Fibroblast of skin of abdomen (primary cell): ENCODE measurements at regions not wholly inside any gene's neighbourhood (a gene's known extent, or its start where the extent isn't known, plus 50 kb on each side); places are given as distances from the start of the nearest gene placed in this dataset.

ENCODE experiments used
- DNase-seq: peaks from one replicate; pipeline ENCODE4 v3.0.0-alpha.2; 2013

DNA sequence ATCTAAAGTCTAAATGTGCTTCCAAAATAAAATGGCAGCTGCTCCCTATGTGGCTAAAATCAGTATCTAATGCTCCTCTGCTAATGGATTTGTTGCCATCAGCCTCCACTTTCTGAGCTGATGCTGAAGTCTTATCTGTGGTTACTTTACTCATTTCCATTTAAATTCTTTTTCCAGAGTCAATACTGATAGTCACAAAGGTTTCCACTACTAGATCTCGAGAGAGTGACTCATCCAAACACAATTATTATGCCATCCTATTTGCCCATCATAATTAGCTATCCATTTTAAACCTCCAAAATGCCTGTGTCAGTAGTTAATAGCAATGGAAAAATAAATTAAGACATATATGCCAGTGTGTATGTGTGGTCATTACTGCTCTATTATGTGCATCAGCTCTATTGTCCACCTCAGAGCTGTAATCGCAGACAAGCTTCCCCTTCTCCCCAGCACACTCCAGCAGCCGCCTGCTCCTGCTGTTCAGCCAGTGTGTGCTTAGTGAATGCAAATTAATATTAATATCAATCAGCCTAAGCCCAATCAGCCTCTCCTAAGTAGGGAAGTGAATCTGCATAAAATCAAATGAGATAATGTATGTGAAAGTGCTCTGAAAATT lies 199.8 kb upstream of the ZIC3 start:
- DNase-seq: no peak

DNA sequence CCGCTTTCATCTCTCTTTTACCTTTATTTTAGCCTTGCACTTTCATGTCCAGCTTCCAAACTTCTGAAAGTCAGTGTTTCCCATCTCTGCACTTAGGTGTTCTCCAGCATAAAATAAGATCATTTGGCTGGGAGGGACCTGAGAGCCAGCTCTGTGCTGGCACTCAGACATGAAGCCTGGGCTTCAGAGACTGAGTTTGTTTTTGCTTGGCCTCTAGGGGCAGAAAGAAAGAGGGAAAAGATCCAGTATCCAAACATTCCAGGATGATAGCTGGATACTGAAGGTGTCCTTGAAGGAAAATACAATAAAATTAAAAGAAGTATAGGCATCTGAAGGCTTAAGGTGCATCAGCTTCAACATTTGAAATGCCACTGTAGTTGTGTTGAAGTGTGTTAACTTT lies 202.4 kb upstream of the ZIC3 start:
- DNase-seq: no peak

DNA sequence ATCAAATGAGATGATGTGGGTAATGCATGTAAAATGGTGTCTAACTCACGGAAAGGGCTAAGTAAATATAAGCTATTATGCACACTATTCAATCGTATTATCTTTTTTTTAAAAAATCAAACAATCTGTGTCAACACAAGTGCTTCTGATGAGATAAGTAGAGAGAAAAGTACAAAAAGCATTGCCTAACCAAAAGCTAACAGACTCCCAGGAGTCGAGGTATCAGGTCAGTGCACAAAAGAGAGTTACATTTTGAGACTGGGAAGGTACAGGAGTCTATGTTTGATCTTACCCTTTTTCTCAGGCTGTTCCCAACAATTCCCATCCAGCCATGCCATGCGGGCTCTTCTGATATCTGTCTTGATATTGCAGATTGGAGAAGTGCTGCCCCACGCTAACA lies 203.3 kb upstream of the ZIC3 start:
- DNase-seq: no peak

DNA sequence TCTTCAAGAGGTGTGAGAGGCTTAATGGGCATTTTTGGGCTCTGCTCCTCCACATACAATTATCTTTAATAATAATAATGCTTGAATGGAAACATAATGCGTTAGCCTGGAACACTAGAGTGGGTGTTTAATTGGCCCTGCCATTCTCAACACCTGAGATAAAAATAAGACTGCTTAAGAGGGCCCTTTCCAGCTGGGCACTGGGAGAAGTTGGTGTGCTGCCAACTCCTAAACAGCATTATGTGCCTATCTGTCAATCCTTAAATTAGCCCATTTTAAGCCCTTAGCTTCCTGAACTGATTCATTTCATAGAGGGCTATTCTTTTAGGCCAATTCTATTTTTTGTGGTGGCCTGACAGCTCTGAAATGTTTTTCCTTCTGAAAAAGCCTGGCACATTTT lies 211.1 kb upstream of the ZIC3 start:
- no peak for DNase-seq

DNA sequence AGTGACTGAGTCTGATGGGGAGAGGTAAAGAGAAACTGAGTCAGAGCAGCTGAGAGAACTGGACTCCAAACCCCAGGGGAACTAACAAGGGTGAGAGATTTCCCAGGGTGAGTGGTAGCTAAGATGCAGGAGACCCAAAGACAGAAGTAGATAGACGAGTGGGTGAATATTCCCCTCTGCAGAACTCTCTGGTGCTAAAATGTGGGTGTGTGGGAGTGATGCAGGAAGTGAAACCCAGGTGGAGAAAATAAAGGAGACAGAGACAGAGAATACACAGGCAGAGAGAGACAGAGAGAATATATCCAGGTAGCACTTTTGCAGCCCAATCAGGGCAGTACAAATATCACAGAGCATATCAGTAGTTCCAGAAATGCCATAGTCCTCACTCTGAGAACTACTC lies 212.5 kb upstream of the ZIC3 start:
- no peak for DNase-seq

DNA sequence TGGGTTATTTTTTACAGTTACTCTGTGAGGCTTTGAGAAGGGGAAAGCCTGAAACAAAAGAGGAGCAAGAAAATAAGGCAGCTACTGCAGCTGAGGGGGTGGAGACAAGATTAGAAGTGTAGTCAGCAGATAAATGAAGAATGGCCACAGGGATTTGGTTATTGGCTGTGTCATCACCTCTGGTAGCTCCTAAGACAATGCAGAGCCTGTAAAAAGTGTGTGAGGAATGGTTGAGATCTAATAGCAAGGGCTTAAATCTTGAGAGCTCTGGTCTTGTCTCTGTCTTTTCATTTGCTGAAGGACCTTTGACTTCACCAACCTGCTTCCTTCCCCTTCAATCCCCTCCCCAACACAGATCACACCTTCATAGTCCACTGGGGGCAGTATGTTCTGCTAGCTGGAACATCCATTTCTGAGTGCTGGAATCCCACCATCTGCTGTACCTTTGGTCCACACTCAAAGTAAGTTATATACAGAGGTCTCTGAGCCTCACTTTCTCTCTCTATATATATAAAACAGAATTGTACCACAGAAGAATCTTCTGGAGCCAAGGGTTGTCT lies 213.7 kb upstream of the ZIC3 start:
- DNase-seq: no peak

DNA sequence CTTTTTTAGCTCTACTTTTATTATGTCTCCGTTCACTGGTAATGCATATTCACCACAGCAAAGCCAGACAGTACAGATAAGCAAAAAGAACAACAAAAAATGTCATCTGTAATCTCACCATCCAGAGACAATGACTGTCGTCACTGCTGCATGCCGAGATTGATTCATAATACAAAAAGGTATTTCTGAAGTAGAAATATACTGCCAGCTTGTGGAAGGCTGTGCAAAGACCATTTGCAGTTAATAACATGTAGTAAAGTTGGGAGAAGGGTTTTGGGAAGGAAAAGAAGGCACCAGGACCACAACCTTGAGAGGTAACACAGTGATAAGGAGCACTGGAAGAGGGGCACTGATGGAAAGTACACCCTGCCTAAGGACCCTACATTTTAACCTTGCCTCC lies 223.0 kb upstream of the ZIC3 start:
- no peak for DNase-seq

DNA sequence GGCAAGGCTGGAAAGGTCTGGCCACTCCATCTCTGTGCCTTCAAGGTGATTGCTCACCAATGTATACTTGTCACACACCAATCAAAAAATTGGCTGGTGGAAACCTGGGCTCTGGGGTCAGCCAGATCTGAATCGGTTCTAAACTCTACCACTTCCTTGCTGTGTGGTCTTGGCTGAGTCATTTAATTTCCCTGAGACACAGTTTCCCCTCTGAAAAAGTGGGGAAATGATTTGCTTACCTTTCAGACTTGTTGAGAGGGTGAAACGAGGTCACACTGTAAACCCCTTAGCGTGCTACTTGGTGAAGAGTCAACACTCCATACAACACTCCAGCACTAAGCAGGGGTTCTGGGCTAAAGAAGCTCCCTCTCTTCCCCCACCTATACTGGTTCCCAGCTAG lies 252.3 kb upstream of the ZIC3 start:
- DNase-seq: no peak

DNA sequence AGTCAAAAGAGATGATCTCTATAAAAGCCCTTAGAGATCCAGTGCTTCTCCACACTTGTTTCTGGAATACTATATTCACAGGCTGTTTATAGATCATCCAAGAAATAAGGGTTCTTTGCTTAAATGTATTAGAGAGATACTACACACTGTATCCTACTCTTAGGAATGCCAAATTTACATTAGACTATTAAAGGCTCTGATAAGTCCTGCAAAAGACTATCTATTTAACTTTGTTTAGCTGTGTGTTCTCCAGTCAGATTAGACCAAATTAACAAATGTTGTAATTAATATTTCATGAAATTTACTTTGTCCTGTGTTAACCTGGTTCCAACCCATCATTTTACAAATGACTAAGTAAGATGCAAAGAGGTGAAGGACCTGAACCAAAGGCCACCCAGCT lies 260.5 kb upstream of the ZIC3 start:
- no peak for DNase-seq

DNA sequence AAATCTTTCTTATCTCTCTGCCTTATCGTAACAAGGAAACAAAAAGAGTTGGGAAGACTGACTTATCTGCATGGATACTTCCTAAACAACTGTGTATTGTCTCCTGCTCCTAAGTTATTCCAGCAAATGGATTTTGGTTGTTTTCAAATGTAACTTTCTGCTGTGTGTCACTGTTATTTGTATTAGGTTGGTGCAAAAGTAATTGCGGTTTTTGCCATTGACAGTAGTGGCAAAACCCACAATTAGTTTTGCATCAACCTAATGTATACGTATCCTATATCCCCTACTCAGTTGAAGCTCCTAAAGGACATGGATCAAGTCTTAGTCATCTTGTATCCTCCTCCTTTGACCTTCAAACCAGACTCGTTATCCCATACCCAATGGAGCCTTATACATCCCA lies 263.4 kb upstream of the GPR101 start:
- DNase-seq: no peak

DNA sequence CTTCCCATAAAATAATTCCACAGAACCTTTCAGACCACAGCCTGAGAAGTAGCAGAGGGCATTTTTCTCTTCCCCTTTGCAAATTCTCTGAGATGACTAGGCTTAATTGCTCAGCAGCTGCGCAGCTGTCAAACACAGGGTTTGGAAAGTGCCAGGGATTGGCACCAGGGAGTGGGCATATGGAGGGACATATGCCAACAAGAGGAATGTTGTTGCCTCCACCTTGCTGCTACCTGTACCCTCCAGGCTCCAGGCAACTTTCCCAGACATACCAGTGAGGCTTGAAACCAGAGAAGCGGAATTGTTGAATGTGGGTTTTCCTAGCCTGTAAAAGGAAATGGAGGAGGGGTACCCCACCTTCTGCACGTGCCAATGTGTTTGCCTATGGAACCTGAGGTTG lies 256.2 kb upstream of the GPR101 start:
- DNase-seq: no peak

DNA sequence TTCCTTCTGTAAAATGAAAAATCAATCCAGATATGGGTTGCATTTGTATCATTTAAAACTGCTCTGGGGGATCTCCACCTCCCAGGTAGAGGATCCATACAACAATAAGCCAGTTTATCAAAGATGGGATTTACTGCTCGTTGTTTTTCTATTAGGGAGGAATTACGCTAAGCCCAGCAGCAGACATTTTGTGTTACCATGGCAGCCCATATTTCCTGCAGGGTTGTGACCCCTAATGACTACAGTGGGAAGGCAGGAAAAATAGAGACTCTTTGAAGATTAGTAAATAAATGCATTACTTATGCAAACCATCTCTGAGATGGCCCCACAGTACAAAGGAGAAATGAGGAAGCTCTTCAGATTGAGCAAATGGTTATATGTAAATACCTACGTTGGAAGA lies 253.4 kb upstream of the GPR101 start:
- DNase-seq: no peak

DNA sequence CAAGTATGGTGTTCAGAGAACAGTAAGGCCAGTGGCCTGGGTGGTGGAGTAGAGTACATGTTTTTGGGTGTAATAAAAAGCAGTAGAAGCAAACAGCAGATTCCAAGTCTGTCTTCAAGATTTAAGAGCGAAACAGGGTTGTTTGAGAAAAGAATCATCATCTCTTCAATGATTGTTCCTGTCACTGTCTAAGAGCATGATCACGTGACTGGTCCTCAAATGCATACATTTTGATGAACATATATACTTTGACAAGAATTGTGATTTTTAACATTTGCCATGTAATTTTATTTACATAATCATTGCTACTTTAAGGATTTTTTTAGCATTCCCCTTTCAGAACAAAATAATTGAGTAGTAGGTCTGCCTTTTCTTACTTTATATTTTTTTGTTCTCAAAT lies 252.6 kb upstream of the GPR101 start:
- no peak for DNase-seq

DNA sequence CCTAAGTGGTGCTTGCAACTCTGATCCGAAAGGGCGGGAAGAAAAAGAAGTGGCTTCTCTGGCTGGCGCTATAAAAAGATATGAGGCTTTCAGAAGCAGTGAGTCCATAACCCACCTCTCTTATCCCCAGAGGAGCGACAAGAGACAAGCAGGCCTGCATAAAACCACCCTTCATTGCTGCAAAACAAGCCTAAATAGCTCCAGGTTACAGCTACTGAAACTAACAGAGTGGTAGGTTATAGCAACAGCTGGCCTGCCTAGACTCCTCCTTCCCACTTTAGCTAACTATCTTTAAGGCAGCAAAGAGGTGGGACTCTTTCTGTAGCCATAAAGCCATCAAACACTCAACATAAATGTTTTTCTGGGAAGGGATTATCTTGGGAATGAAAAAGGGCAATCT lies 245.0 kb upstream of the GPR101 start:
- no peak for DNase-seq

DNA sequence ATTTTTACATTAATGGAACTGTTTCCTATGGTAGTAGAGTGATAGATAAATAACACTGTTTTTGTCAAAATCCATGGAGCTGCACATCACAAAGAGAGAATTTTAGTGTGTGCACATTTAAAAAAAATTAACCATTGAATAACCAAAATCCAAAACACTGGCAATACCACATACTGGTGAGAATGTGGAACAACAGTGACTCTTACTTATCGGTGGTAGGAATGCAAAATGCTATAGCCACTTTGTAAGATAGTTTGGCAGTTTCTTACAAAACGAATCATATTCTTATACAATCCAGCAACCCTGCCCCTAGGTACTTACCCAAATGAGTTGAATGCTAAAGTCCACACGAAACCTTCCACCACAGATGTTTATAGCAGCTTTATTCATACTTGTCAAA lies 229.6 kb upstream of the GPR101 start:
- DNase-seq: no peak

DNA sequence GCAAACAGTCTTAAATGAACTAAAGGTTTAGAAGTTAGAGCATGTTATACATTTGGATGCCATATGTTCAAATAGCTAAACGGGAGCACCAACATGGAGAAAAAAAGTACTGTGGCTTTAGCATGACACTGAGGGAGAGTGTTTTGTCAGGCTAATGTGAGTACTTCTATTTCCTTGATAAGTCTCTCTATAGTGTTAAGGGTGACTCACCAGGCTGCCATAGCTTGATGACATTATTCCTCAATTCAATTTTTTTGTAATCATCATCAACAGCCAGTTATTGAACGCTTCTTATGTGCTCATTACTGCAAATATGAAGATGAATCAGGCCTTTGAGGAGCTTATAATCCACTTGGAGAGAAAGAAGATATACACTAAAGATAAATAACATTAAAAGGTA lies 211.4 kb upstream of the GPR101 start:
- DNase-seq: no peak

DNA sequence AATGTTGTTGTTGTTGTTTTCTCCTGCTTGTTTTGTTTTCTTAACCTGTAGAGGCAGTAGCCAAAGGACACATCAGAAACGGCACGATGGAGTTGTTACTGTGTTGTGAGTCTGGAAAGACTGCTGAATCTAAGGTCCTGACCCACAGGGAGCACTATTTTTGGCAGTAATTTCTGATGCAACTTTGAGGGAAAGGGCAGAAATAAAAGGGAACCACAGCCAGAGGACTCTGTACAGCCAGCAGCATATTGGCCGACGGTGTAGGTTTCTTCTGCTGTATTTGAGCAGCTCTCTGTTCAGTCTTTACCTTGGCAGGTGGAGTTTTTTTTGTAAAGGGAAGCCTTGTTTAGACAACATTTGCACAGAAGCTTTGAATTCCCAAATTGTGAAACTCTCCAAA lies 203.0 kb upstream of the GPR101 start:
- DNase-seq: no peak

DNA sequence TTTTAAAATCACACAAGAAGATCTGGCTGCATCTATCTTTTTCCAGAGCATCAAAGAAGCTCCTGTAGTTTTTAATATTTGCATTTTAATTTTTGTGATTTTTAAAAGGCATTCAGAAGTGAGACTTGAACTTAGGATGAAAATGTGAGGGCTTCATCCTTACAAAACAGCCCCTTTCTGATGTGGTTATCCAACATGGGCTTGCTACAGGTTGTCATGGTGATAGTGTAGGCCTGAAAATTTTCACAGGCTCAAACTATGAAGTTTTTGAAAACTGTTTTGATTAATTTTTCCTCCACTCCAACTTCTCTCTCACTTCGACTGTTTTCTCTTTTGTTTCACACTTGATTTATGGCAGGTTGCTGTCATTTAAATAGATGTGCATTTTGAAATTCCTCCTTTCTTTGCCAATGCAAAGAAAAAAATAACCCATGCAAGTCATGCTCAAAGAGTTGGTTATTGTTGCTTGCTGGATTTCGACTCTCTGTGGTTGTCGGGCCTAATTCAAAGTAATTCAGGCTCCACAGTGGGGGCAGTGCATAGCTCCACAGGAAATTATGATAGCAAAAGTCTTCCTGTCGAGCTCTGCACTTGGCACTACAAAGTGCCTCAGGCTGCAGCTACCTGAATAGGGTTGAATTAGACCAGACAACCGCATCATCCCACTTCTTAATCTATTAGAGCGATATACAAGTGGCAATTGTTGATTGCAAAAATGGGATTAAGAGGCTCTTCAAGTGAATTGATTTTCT lies 201.0 kb upstream of the GPR101 start:
- no peak for DNase-seq

DNA sequence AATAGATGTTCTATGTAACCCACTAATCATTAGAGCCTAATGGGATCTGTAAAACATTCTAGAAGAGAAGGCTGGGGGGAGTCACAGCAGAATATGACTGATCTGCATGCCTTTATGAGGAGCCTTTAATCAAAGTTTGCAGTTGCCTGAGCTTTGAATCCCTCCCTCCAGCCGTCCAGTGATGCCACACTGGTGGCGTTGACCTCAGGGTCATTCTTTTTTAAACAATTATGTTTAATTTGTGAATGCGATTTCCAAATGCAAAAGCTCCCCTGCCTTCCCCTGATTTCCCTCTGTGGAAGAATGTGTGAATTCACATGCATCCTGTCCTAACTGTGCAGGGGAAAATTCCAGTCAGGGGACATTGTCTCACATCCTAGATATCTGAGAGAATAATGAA lies 199.7 kb upstream of the GPR101 start:
- DNase-seq: no peak

DNA sequence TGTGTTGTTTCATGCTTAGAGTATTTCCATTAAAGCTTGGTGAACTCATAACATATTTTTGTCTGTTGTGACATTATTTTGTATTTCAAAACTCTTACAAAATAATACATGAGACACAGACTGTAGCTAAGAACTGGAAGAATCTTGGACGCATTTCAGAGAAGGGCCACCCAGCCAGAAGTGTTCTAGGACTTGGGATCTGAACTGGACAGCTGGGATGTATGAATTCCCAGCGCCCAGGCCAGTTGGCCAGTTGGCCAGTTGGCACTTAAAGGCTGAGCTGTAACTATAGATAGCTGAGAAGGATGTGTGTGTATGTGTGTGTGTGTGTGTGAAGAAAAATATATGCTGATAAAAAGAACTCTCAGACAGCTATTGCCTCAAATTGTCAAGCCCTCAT lies 193.4 kb upstream of the GPR101 start:
- DNase-seq: no peak

DNA sequence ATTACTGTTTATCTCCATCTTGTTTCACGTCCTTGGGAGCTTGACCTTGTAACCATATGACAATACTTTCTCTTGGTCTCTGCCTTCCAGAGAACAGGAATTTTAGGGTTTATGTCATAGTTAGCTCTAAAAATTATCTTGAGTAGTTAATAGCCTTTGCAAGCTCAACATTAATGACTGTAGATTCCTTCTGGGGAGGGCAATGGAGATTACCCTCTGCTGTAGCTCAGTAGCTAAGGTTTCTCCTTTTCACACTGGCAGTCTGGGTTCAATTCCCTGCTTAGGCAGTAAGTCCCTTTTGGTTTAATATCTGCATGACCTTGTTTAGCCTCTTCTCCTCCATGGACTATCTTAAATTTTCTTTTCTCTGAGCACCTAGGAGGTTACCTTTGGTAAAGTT lies 181.7 kb upstream of the GPR101 start:
- DNase-seq: no peak

DNA sequence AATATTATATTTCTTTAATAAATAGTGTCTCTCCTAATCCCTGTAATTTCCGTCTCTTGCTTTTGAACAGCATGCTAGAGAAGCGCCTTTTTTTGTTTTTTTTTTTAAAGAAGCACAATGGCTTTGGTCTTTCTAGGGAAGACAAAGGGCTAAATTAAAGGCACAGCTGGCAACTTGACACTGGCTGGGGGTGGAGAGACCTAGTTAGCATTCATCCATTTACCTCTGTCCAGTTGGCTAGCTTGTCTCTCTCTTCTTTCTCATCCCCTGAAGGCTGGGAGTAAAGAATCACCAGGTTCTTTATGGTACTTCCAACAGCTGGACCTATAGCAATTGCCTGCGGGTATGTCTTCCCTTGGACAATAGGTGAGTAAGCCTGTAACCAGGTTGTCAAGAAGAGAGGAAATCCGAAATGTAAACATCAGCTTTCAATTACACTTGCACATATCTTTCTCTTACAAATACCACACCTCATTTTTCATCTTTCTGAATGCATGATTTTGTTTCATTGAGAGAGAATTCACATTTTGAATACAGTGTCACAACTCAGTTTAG lies 178.4 kb upstream of the GPR101 start:
- no peak for DNase-seq

DNA sequence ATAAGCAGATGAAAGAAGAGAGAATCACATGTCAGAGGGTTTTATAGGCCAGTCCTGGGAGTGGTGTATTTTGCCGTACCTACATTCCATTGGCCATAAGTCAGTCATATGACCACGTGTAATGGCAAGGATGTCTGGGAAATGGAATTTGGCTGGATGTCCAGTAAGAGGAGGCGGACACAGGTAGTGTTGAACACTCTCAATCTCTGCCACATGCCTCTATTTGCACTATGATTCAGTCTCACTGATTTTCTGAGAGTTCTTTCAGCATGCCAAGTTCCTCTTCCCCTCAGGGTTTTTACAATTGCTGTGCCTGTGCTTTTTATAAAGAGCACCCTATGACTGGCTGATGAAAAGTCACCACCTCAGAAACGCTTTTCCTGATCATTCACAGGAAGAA lies 164.2 kb upstream of the GPR101 start:
- DNase-seq: no peak

DNA sequence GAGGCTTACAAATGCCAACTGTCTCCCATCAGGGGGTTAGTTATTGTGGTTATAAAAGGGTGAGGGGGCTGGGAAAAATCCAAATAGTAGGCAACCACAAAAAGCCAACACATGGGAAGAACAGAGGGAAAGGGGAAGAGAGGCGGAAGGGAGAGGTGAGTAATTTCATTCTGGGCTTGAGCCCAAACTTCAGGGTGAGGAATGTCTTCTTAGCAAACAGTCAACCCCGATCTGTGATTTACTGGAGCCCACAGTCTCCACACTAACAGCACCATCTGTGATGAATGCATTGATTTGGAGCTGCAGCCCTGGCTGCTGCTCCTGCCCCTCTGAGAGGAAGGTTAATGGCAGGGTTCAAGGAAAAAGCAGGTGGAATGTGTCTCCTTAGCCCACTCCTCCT lies 162.2 kb upstream of the GPR101 start:
- DNase-seq: peak; percentile 15
